HG03521 (cell line): ENCODE measurements at regions not wholly inside any gene's neighbourhood (a gene's known extent, or its start where the extent isn't known, plus 50 kb on each side); places are given as distances from the start of the nearest gene placed in this dataset.

Experiments used
- ATAC-seq: cut with Tn5 transposase; IDR thresholded peaks from one replicate; pipeline ENCODE4 v1.9.1; 2021; ENCODE audit warnings: mild to moderate bottlenecking, moderate library complexity; ENCODE audit not compliant: unreplicated experiment

- ATAC-seq: no peak
Observed at GRCh38 chr4:77358315-77358928, 201.4 kb downstream of the CCNG2 start.

DNA sequence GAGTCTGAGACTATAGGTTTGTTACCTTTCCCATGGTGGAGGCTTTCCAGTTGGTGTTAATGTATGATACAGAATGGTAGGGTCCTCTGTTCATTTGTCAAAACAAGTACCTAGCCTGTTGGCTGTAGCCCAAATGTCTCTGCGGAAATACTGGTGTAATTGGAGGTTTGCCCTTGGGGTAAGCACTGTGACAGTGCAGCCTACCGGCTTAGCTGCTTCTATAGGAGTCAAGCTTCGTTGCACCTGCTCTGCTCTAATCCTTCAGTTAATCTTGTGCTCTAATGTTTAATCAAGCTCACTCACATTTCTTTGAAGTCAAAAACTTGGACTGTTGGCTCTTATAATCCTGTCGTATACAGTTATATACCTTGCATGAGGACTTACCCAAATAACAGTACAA is 203.4 kb downstream of the CCNG2 start:
- ATAC-seq: no peak

DNA sequence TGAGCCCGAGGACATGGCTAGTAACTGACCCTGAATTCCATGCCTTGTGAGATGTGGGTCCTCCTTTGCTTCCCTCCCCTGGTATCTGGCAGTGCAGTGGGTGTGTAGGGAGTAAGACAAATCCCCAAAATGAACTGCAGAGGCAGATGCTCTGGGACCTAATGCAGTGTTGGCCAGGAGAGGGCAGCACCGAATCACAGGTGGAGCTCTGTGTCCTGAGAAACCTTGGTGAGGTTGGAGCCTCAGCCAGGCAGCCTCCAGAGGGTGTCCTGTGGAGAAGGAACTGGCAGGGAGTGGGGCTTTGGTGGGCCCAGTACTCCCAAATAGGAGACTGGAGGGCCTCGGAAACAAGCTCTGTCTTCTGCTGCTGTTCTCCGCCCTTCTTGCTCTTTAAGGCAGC is 209.9 kb downstream of the CCNG2 start:
- ATAC-seq: peak; percentile 70

DNA sequence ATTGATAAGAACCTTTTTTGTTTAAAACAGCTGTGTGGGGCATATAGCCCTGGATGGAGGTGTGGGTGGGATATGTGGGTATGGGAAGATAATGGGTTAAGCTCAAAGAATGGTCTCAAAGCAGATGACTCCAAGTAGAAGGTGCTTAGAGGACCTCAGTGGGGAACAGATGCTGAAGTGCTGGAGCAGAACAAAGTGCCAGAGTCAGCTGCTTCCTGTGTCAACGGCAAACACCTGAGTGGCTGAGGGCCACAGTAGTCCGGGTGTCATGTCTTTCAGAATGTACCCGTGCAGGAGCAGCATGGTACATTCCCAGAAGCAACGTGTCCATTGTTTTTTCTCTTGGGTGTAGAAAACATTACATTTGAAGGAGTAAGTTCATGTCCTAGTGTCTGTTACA is 210.6 kb downstream of the CCNG2 start:
- no peak for ATAC-seq

- ATAC-seq: no peak
Observed at GRCh38 chr4:77372375-77372774, 215.4 kb downstream of the CCNG2 start.

DNA sequence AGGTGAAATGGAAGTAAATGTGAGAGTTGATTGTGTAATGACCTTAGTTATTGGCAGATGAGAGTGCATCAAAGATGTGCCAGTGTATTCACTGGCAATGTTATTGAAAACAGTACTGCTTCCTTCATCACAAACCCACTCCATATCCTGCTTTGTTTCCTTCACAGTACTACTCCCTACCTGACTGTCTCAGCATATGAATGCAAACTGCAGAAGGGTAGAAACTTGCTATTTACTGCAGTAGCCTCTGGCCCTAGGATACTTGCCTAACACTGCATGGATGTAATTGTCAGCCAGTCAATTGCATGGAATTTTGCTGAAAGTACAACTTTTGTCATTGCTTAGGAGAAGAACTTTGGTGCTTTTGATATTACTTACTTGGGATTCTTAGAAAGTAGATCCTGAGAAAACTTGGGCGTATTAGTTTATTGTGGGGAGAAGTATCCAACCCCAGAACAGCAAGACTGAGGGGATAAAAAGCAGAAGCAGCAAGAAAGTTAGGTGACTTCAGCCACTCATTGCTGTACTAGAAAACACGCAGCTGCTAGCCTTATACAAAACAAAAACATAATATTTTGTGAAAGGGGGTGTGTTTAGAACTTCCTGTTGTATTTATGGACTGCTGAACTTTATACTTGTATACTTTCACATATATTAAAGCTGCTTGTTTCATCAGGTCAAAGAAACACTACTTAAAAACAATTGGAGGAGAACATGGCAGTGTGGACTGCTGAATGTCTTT is 219.0 kb downstream of the CCNG2 start:
- ATAC-seq: no peak

- ATAC-seq: no peak
Observed at GRCh38 chr4:77376788-77377460, 219.9 kb downstream of the CCNG2 start.

DNA sequence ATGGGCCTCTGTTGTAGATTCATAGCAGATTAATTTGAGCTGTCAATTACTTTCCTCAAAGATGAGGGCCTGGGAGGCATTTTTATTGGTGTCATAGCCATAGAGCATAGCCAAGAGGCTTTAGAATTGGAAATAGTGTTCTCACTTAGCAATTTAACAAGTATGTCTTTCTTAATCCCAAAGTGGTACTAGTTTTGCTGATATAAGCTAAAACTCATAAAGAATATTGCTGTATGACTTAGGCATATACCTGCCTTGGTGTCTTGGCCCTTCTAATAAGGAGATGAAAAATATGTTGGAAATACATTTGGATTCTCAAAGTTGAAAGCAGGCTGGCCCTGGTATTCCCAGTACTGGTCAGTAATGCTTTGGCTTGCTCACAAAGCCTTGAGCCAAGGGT is 221.5 kb upstream of the CXCL13 start:
- no peak for ATAC-seq

- ATAC-seq: peak; percentile 53
Observed at GRCh38 chr4:77385124-77385969, 220.3 kb upstream of the CXCL13 start.

- no peak for ATAC-seq
Observed at GRCh38 chr4:77393996-77394395, 211.6 kb upstream of the CXCL13 start.

GRCh38 chr4:77395481-77395880 is 210.1 kb upstream of the CXCL13 start:
- ATAC-seq: no peak

GRCh38 chr4:77398256-77398655 is 207.4 kb upstream of the CXCL13 start:
- ATAC-seq: no peak

DNA sequence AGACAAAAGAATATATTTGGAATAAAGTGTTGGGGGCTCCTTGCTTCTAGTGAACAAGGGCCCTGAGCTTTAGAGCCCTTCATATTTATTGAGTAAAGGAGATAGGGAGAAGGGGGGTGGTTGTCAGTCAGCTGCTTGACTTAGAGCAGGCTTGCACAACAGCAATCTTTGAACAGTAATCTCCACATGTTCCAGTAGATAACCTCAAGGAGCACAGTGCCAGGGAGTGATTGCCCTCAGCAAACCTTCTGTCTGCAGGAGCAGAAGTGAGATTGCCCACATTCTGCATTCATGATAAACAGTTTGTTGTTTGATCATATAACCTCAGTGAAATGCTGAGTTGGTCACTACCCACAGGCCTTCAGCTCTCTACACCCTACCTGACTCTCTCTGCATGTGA is 205.8 kb upstream of the CXCL13 start:
- ATAC-seq: no peak

GRCh38 chr4:77413766-77414165 is 191.9 kb upstream of the CXCL13 start:
- ATAC-seq: no peak

GRCh38 chr4:77415689-77416088 is 189.9 kb upstream of the CXCL13 start:
- no peak for ATAC-seq

DNA sequence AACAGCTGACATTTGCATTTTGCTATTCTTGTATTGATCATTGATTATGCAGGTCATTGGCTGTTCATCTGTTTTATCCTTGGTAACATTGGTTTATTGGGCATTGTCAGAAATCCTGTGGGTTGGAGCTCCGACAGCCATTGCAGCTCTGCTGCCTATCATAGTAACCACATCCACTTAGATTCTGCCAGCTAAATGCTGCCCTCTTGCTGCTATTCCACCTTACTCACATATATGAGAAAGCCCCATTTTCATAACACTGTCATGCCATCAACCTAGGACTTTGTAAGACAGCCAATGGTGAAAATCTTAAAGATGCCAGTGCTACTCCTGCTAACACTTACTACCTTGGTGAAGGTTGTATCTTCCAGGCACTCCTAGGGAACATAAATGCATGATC is 187.3 kb upstream of the CXCL13 start:
- no peak for ATAC-seq

DNA sequence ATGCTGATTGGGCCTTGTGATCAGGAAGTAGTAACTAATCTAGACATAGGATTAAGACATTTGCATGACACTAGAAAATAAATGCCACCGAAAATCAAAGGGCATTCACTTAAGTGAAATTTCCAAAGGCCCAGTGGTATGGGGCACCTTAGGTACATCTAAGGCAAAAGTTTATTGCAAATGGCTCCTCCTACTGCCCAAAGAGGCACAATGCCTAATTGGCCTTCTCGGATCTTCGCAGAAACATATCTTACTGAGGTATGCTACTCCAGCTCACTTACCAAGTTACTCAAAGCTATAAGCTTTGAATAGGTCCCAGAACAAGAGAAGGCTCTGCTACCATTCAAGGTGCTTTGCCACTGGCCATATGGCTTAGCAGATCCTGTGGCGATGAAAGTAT is 174.8 kb upstream of the CXCL13 start:
- ATAC-seq: no peak

- no peak for ATAC-seq
Observed at GRCh38 chr4:77431546-77431945, 174.1 kb upstream of the CXCL13 start.

DNA sequence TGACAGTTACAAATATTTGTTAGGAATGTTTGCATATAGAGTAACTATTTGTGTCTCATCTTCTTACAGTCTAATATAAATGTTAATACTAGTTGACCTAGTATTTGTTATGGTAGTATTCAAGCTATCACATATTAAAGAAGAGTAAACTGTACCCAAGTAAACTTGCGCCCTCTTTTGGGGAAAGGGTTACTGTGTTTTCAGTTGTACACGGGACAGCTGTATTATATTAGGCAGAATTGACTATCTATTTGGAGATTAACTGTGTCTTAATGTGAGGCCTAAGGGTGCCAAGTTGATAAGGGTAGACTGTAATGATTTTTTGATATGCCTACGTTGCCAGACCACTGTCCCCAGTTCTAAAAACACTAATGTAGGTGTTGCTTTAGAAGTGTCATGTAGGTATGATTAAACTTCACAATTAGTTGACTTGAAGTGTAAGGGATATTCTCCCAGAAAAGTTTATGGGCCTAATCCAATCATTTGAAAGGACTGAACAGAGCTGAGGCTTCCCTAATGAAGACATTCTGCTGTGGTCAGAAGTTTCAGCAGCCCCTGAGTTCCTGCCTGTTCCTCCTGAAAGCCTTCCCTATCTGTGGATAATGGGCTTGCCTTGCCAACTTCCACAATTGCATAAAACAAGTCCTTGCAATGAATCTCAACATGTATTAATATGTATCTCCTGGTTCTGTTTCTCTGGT is 172.8 kb upstream of the CXCL13 start:
- ATAC-seq: no peak

GRCh38 chr4:77433418-77433733 is 172.2 kb upstream of the CXCL13 start:
- ATAC-seq: peak; percentile 70
